Kidney (tissue), 13 donors: ENCODE measurements at regions not wholly inside any gene's neighbourhood (a gene's known extent, or its start where the extent isn't known, plus 50 kb on each side); places are given as distances from the start of the nearest gene placed in this dataset.

Experiments
- DNase-seq, 5 donors: peaks; one replicate each; pipeline ENCODE4 v3.0.0-alpha.2; 2013 to 2020
- FAIRE-seq: peaks from 2 replicates; lab custom pipeline; 2012; peaks lifted over from hg19 to GRCh38; lab: Jason Lieb, UNC
- H3K27ac ChIP-seq, 2 donors: one replicate each; pipeline ENCODE4 v1.7.0; 2013; ENCODE audit warnings: low read depth in 2 of 2, low read length in 2 of 2, inconsistent platforms in 1 of 2
- H3K27me3 ChIP-seq: one replicate; pipeline ENCODE4 v1.7.1; 2013; ENCODE audit warnings: low read length, inconsistent platforms; ENCODE audit not compliant: control insufficient read depth, insufficient read depth
- H3K36me3 ChIP-seq, 3 donors: one replicate each; pipeline versions ENCODE4 v1.7.0 to v1.7.1; 2013; ENCODE audit warnings: low read length in 3 of 3, control low read depth in 1 of 3, inconsistent platforms in 1 of 3; ENCODE audit not compliant: insufficient read depth in 3 of 3, control insufficient read depth in 2 of 3
- H3K4me1 ChIP-seq, 3 donors: one replicate each; pipeline versions ENCODE4 v1.7.0 to v1.7.1; 2013; ENCODE audit warnings: low read length in 3 of 3, inconsistent platforms in 1 of 3, low read depth in 1 of 3; ENCODE audit not compliant: control insufficient read depth in 2 of 3, insufficient read depth in 2 of 3
- H3K4me3 ChIP-seq, 3 donors: one replicate each; pipeline versions ENCODE4 v1.7.0 to v1.8.1; 2013; ENCODE audit warnings: low read length in 3 of 3, control low read depth in 1 of 3, inconsistent platforms in 1 of 3
- H3K9ac ChIP-seq, 3 donors: one replicate each; pipeline versions ENCODE4 v1.7.0 to v1.7.1; 2013; ENCODE audit warnings: low read length in 3 of 3, control low read depth in 1 of 3, inconsistent platforms in 1 of 3
- H3K9me3 ChIP-seq, 3 donors: one replicate each; pipeline versions ENCODE4 v1.7.0 to v1.7.1; 2013; ENCODE audit warnings: low read length in 3 of 3, control low read depth in 1 of 3, inconsistent platforms in 1 of 3; ENCODE audit not compliant: control insufficient read depth in 2 of 3, insufficient read depth in 1 of 3
- CTCF ChIP-seq: IDR thresholded peaks from 3 replicates; pipeline ENCODE4 v1.5.1; 2012; ENCODE audit warnings: mild to moderate bottlenecking, moderate library complexity, borderline replicate concordance; ENCODE audit not compliant: insufficient read depth; ENCODE audit errors: extremely low read depth
- intact Hi-C: fragments of 100-400 bp; cut with DNase I; formaldehyde crosslinking; loops from one replicate; pipeline ENCODE4 v1.11.1; 2022
- donor health status: control.
- donor health status: control.
- donor health status: control.
- donor health status: control.
- donor health status: control.
- donor health status: DM: yes; HTN: yes; CAD: no.
- donor health status: Normal renal cell carcinoma (clear cell type).

GRCh38 chr4:184534511-184535391, 60.4 kb upstream of the IRF2 start:
- peak overlapping the region; percentile 52 to 59 for H3K27ac ChIP-seq
- peak overlapping the region in 1 of 3 donors; percentile 51 for H3K9ac ChIP-seq
- no peak overlapping the region for H3K4me3 ChIP-seq
- intact Hi-C loops: no loop called here
- H3K36me3 ChIP-seq: no peaks in the 10 kb centered on the region
- no peaks in the 10 kb centered on the region for H3K9me3 ChIP-seq
- no peaks in the 10 kb centered on the region for H3K27me3 ChIP-seq
- FAIRE-seq (peak; percentile 81), DNase-seq (peak in 2 of 5 donors; percentile 43 to 77)
- peaks cover 0 to 4% (median 0%) of the 10 kb centered on the region in 3 donors for H3K4me1 ChIP-seq
- TF ChIP-seq CTCF: no peak

GRCh38 chr4:184533908-184534307, 59.6 kb upstream of the IRF2 start:
- no peak overlapping the region for H3K4me3 ChIP-seq
- no peaks in the 10 kb centered on the region for H3K27me3 ChIP-seq
- peaks cover 0 to 4% (median 0%) of the 10 kb centered on the region in 3 donors for H3K4me1 ChIP-seq
- H3K9ac ChIP-seq: no peak overlapping the region
- no peak for FAIRE-seq
- no peaks in the 10 kb centered on the region for H3K36me3 ChIP-seq
- no peak overlapping the region for H3K27ac ChIP-seq
- intact Hi-C loops: no loop called here
- no peaks in the 10 kb centered on the region for H3K9me3 ChIP-seq
- no peak for DNase-seq
- TF ChIP-seq CTCF: no peak

- DNase-seq (no peak), FAIRE-seq (no peak)
- intact Hi-C loops: no loop called here
- Histone ChIP-seq H3K27me3 (no peaks in the 10 kb centered on the region), H3K9me3 (peaks cover 0 to 3% (median 0%) of the 10 kb centered on the region in 3 donors), H3K4me1 (no peaks in the 10 kb centered on the region), H3K9ac (no peak overlapping the region), H3K27ac (no peak overlapping the region), H3K36me3 (no peaks in the 10 kb centered on the region), H3K4me3 (no peak overlapping the region)
- no peak for TF ChIP-seq CTCF
Measured at GRCh38 chr4:184531008-184531407, 56.7 kb upstream of the IRF2 start.
